GM21786 (cell line): ENCODE measurements at regions not wholly inside any gene's neighbourhood (a gene's known extent, or its start where the extent isn't known, plus 50 kb on each side); places are given as distances from the start of the nearest gene placed in this dataset.
"Not testable (repeated sequence)": the region's sequence is repeated elsewhere in the genome, so short reads cannot be mapped to it uniquely, and the experiment has no call there.

Experiments
- ATAC-seq: cut with Tn5 transposase; IDR thresholded peaks from one replicate; pipeline ENCODE4 v1.9.1; 2021; ENCODE audit not compliant: unreplicated experiment

DNA sequence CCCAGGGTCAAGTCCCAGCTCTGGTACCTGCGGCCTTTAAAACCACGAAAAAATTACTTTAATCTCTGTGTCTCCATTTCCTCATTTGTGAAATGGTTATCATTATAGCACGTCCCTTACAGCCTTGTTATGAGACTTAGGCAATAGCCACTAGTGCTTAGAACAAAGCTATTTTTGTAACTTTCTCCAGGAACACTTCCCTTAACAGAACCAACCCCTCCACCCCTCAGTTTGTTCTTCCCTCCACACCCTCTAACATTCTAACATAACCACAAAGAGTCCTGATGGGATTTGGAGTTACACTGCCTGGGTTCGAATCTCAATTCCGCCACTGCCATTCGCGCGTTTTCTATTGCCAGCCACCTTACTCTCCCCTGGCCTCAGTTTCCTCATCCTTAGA is 2777.4 kb upstream of the TPTE start:
- ATAC-seq, result not testable (repeated sequence)

GRCh38 chr21:7744406-7745099 is 2776.8 kb upstream of the TPTE start:
- peak; percentile 94 for ATAC-seq

- peak; percentile 47 for ATAC-seq
Measured at GRCh38 chr21:7745100-7745450, 2776.3 kb upstream of the TPTE start.

GRCh38 chr21:7747964-7748363 is 2773.4 kb upstream of the TPTE start:
- not testable (repeated sequence) for ATAC-seq

GRCh38 chr21:7752611-7753010 is 2768.8 kb upstream of the TPTE start:
- ATAC-seq, result not testable (repeated sequence)

DNA sequence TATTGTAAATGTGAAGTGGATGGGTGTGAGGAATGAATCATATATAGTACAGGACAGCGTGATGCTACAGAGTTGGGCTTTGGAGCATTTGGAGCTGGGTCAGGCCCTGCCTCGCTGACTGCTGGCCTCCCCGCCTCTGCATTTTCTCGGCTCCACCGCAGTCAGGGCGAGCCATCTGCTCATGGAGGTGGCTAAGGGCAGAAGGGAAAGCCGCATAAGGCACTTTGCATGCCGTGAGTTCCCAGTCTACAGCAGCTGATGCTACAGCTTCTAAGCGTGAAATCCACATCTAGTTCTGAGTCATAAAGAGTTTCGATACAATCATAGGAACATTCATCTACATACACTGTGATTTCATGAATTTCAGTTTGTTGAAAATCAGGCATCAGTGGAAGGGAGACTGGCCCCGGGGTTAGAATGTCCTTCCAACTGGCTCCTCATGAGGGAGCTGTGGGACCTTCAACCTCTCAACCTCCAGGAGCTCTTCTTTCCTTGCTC is 2768.0 kb upstream of the TPTE start:
- ATAC-seq, result peak; percentile 94

GRCh38 chr21:7769985-7770384 is 2751.4 kb upstream of the TPTE start:
- not testable (repeated sequence) for ATAC-seq

DNA sequence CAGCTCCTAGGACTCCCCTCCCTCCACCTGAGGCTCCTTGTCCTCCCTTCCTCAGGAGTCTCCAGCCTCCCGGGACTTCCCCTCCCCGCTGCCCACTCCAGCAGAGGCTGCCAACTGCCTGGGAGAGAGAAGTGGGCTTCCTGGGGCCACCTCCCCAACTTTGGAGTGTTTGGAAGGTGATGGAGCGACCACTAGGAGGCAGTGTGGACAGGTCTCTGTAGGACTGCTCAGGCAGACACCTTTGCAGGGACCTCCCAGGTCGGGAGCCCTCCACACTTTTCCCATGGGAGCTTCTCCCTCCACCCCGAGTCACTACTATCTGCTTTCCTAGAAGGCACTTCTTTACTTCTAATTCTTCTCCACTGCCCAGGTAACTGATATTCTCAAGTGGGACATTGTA is 2747.2 kb upstream of the TPTE start:
- not testable (repeated sequence) for ATAC-seq

DNA sequence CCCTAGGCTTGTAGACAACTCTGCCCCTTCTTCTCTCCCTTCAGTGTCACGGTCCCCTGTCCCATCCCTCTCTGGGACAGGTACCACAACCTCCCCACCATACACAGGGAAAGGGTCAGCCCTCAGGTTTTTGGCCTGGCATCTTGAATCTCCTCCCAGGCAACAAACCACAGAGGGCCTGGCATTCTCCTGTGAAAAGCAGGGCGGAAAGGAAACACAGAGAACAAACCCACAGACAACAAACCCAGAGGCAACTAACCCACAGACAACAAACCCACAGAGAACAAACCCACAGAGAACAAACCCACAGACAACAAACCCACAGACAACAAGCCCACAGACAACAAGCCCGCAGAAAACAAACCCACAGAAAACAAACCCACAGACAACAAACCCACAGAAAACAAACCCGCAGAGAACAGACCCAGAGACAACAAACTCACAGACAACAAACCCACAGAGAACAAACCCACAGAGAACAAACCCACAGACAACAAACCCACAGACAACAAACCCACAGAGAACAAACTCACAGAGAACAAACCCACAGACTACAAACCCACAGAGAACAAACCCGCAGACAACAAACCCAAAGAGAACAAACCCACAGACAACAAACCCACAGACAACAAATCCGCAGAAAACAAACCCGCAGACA is 2745.9 kb upstream of the TPTE start:
- ATAC-seq, result not testable (repeated sequence)

DNA sequence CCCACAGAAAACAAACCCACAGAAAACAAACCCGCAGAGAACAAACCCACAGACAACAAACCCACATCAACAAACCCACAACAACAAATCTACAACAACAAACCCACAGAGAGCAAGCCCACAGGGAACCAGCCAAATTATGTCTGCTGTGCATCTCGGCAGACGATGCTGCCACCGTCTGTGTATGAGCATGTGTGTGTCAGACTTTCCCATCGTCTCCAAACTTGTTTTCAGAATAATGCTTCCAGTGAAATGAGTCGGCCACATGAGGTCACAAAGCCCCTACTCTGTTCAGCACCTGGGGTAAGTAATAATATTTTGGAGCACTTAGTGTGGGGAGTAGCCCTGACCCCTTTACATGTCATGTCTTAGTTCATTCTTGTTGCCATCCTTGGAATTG is 2745.3 kb upstream of the TPTE start:
- not testable (repeated sequence) for ATAC-seq

DNA sequence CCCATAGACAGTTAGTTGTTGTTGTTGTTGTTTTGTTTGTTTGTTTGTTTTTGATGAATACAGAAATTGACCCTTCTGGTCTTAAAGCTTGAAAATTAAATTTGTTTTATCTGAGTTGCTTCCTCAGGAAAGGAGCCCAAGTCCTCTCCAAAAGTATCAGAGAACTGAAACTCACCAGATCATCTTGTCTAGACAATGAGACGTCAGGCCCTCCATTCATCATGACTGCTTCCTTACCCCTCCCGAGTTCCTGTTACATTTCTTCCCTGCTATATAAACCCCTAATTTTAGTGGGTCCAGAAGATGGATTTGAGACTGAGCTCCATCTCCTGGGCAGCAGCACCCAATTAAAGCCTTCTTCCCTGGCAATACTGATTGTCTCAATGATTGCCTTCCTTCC is 2744.8 kb upstream of the TPTE start:
- ATAC-seq, result not testable (repeated sequence)

- ATAC-seq, result not testable (repeated sequence)
Measured at GRCh38 chr21:7777289-7777688, 2744.1 kb upstream of the TPTE start.

DNA sequence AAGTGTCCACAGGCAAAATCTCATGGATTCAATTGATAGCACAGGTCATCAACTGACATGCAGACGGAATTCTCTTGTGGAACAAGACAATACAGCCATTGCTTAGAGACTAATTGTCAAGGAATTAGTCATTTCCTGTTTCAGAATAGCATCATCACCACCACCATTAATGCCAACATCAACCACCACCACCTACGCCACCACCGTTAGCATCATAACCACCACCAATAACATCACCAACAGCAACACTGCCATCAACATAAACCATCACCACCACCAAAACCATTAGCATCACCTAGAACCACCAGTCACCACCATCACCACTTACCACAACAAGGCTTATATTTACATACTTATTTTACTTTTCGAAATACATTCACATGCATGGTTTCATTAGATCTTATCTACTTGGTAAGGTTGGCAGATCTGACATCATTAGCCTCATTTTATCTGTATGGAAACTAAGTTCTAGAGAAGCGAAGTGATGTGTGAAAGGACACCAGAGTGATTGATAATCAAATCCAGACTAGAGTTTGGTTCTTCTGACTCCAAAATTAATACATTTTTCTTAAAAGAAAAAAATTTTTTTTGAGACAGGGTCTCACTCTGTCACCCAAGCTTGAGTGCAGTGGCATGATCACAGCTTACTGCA is 2733.8 kb upstream of the TPTE start:
- ATAC-seq, result not testable (repeated sequence)

DNA sequence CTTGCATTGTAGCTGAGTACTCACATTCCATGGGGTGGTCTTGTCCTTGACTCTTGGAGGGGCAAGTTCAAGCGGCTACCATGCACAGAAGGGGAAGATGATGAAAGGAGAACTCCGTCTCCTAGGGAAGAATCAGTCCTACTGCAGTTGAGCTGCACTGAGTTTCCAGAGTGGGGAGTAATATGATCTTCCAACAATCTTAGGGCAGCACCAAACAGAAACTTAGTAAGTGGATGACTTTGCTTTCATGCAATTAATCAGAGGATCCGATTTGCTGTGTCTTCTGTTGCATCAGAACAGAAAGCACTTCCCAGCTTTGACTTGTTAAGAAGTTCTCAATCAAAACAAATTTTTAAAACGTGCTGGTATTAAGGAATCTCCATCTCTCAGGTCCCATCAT is 2727.6 kb upstream of the TPTE start:
- not testable (repeated sequence) for ATAC-seq

- ATAC-seq, result not testable (repeated sequence)
Measured at GRCh38 chr21:7797328-7797727, 2724.1 kb upstream of the TPTE start.

DNA sequence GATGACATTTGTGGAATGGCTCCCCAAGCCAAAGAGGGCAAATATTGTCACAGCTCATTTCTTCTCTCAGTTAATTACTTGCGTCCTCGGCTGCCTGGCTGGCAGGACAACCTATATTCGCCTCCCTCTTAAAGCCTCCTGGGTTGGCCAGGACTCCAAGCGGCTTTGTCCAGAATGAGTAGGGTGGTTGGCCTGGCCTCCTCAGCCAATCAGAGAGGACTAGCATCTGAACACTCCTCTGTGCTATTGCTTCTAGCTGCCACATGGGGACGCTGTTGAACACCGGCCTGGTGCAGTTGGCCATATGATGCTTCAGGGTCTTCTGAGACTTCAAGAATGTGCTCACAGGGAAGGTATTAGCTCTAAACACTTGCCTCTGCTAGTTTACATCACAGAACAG is 2722.9 kb upstream of the TPTE start:
- ATAC-seq, result not testable (repeated sequence)

DNA sequence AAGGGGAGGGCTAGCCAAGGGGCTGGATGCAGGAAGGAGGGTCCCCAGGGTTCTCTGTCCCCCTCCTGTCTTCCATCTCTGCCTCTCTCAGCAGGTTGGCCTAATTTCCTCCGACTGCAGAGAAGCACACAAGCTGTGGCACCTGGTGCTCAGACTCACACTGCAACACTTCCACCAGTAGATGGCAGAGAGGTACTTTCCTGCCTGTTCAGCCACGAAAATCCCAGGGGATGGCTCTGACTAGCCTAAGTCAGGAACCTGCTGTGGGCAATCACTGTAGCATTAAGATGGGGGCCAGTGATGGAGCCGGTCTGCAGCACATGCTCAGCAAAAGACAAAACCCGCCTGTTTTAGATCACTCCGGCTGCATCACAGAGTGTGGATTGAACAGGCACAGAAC is 2721.7 kb upstream of the TPTE start:
- ATAC-seq, result not testable (repeated sequence)

DNA sequence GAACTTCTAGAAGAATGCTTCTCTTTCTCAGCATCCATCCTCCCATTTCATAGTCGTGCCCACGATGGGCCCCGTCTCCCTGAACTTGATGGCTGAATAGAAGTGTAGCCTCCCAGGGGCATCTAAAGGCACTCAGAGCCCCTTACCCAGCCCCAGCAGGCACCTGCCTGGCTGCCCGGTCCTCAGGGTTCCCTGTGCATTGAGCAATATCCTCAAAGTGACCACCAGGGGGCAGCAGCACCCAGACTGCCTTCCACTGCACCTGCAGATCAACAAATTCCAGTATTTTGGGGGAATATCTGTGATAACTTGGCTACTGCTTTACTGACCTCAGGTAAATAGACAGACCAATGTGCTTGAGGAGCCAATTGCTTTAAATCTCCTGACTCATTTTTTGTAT is 2707.9 kb upstream of the TPTE start:
- ATAC-seq, result not testable (repeated sequence)

GRCh38 chr21:7817013-7817412 is 2704.4 kb upstream of the TPTE start:
- ATAC-seq, result not testable (repeated sequence)

GRCh38 chr21:7819301-7819700 is 2702.1 kb upstream of the TPTE start:
- not testable (repeated sequence) for ATAC-seq

GRCh38 chr21:7825627-7826026 is 2695.8 kb upstream of the TPTE start:
- not testable (repeated sequence) for ATAC-seq

GRCh38 chr21:7826174-7826573 is 2695.2 kb upstream of the TPTE start:
- not testable (repeated sequence) for ATAC-seq
